HepG2 (cell line): ENCODE measurements at regions not wholly inside any gene's neighbourhood (a gene's known extent, or its start where the extent isn't known, plus 50 kb on each side); places are given as distances from the start of the nearest gene placed in this dataset.

Experiments used
- DR1 ChIP-seq: sonication (generic); formaldehyde crosslinking; IDR thresholded peaks from 2 replicates; pipeline ENCODE4 v1.8.0; 2021; ENCODE audit warnings: mild to moderate bottlenecking, missing genetic modification reagents, inconsistent platforms
- EZH2 ChIP-seq: conservative IDR thresholded peaks from 2 replicates; pipeline ENCODE4 v1.6.1; 2012; ENCODE audit warnings: mild to moderate bottlenecking, low read depth, low read length, moderate library complexity
- HNRNPUL1 ChIP-seq: fragments of 200-400 bp; formaldehyde crosslinking; IDR thresholded peaks from 2 replicates; pipeline ENCODE4 v1.6.1; 2017; ENCODE audit warnings: low read depth, mild to moderate bottlenecking, low read length, moderate library complexity
- POLR2AphosphoS5 ChIP-seq: IDR thresholded peaks from 2 replicates; pipeline ENCODE4 v1.6.1; 2012; ENCODE audit warnings: low read depth, low read length
- SUZ12 ChIP-seq: fragments of 150-350 bp; IDR thresholded peaks from 2 replicates; pipeline ENCODE4 v1.6.1; 2014; ENCODE audit warnings: low read depth, low read length
- TF ChIP-seq, protein P1 (sequence below): sonication (generic); formaldehyde crosslinking; IDR thresholded peaks from 2 replicates; pipeline ENCODE4 v1.9.0; 2021; ENCODE audit warnings: missing genetic modification reagents, mild to moderate bottlenecking, borderline replicate concordance
- TF ChIP-seq, protein P2 (sequence below): sonication (generic); formaldehyde crosslinking; IDR thresholded peaks from 2 replicates; pipeline ENCODE4 v1.4.0; 2020; ENCODE audit warnings: missing genetic modification reagents
- TF ChIP-seq, protein P3 (sequence below): sonication (generic); formaldehyde crosslinking; IDR thresholded peaks from 2 replicates; pipeline ENCODE4 v1.5.0; 2020; ENCODE audit warnings: mild to moderate bottlenecking, missing genetic modification reagents, moderate library complexity
- TF ChIP-seq, protein P4 (sequence below): sonication (generic); formaldehyde crosslinking; conservative IDR thresholded peaks from 2 replicates; pipeline ENCODE4 v1.4.0; 2020; ENCODE audit warnings: missing genetic modification reagents

DNA sequence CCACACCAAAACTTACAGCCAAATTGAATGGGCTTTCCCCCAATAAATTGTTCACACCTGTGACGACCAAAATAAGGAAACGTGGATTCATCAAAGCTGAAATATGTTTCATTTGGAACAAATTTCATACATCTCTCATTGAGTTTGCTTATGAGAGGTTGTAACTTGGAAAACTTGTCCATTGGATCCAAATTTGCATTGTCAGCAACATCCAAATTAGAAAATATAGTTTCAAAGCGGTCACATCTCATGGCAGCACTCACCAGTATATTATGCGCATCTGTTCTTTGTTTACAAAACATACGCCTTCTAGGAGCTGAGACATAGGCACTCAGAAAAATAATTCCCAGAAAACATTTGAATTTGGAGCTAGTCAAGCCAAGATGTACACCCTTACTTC is 1028.2 kb upstream of the USP15 start:
- TF ChIP-seq HNRNPUL1: no peak
- TF ChIP-seq, protein P1, sequence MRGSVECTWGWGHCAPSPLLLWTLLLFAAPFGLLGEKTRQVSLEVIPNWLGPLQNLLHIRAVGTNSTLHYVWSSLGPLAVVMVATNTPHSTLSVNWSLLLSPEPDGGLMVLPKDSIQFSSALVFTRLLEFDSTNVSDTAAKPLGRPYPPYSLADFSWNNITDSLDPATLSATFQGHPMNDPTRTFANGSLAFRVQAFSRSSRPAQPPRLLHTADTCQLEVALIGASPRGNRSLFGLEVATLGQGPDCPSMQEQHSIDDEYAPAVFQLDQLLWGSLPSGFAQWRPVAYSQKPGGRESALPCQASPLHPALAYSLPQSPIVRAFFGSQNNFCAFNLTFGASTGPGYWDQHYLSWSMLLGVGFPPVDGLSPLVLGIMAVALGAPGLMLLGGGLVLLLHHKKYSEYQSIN: no peak
- no peak for TF ChIP-seq POLR2AphosphoS5
- TF ChIP-seq, protein P2, sequence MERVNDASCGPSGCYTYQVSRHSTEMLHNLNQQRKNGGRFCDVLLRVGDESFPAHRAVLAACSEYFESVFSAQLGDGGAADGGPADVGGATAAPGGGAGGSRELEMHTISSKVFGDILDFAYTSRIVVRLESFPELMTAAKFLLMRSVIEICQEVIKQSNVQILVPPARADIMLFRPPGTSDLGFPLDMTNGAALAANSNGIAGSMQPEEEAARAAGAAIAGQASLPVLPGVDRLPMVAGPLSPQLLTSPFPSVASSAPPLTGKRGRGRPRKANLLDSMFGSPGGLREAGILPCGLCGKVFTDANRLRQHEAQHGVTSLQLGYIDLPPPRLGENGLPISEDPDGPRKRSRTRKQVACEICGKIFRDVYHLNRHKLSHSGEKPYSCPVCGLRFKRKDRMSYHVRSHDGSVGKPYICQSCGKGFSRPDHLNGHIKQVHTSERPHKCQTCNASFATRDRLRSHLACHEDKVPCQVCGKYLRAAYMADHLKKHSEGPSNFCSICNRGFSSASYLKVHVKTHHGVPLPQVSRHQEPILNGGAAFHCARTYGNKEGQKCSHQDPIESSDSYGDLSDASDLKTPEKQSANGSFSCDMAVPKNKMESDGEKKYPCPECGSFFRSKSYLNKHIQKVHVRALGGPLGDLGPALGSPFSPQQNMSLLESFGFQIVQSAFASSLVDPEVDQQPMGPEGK (CRISPR knock-in tag): no peak
- TF ChIP-seq EZH2: no peak
- TF ChIP-seq DR1 (CRISPR knock-in tag): no peak
- TF ChIP-seq SUZ12: no peak
- TF ChIP-seq, protein P3, sequence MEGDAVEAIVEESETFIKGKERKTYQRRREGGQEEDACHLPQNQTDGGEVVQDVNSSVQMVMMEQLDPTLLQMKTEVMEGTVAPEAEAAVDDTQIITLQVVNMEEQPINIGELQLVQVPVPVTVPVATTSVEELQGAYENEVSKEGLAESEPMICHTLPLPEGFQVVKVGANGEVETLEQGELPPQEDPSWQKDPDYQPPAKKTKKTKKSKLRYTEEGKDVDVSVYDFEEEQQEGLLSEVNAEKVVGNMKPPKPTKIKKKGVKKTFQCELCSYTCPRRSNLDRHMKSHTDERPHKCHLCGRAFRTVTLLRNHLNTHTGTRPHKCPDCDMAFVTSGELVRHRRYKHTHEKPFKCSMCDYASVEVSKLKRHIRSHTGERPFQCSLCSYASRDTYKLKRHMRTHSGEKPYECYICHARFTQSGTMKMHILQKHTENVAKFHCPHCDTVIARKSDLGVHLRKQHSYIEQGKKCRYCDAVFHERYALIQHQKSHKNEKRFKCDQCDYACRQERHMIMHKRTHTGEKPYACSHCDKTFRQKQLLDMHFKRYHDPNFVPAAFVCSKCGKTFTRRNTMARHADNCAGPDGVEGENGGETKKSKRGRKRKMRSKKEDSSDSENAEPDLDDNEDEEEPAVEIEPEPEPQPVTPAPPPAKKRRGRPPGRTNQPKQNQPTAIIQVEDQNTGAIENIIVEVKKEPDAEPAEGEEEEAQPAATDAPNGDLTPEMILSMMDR: no peak
- TF ChIP-seq, protein P4, sequence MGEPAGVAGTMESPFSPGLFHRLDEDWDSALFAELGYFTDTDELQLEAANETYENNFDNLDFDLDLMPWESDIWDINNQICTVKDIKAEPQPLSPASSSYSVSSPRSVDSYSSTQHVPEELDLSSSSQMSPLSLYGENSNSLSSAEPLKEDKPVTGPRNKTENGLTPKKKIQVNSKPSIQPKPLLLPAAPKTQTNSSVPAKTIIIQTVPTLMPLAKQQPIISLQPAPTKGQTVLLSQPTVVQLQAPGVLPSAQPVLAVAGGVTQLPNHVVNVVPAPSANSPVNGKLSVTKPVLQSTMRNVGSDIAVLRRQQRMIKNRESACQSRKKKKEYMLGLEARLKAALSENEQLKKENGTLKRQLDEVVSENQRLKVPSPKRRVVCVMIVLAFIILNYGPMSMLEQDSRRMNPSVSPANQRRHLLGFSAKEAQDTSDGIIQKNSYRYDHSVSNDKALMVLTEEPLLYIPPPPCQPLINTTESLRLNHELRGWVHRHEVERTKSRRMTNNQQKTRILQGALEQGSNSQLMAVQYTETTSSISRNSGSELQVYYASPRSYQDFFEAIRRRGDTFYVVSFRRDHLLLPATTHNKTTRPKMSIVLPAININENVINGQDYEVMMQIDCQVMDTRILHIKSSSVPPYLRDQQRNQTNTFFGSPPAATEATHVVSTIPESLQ: no peak
